HepG2 (cell line): ENCODE measurements at regions not wholly inside any gene's neighbourhood (a gene's known extent, or its start where the extent isn't known, plus 50 kb on each side); places are given as distances from the start of the nearest gene placed in this dataset.

Experiments used
- JDP2 ChIP-seq: sonication (generic); formaldehyde crosslinking; IDR thresholded peaks from 2 replicates; pipeline ENCODE4 v1.8.1; 2022; ENCODE audit warnings: missing genetic modification reagents, borderline replicate concordance
- MATR3 ChIP-seq: sonication (generic); formaldehyde crosslinking; IDR thresholded peaks from 2 replicates; pipeline ENCODE4 v1.4.0; 2020; ENCODE audit warnings: missing genetic modification reagents
- MIXL1 ChIP-seq: IDR thresholded peaks from 2 replicates; pipeline ENCODE4 v1.6.1; 2016
- MYC ChIP-seq: sonication (generic); formaldehyde crosslinking; IDR thresholded peaks from 2 replicates; pipeline ENCODE4 v1.9.0; 2021; ENCODE audit warnings: missing genetic modification reagents, borderline replicate concordance
- NFIC ChIP-seq: IDR thresholded peaks from 2 replicates; pipeline ENCODE4 v1.6.1; 2012; ENCODE audit warnings: mild to moderate bottlenecking, low read length, inconsistent platforms
- PHF21A ChIP-seq: sonication (generic); formaldehyde crosslinking; IDR thresholded peaks from 2 replicates; pipeline ENCODE4 v1.5.0; 2020; ENCODE audit warnings: mild to moderate bottlenecking, missing genetic modification reagents
- POLR2AphosphoS5 ChIP-seq: IDR thresholded peaks from 2 replicates; pipeline ENCODE4 v1.6.1; 2012; ENCODE audit warnings: low read depth, low read length
- RBM39 ChIP-seq: fragments of 200-400 bp; formaldehyde crosslinking; IDR thresholded peaks from one replicate; pipeline ENCODE4 v1.6.1; 2018; ENCODE audit warnings: antibody characterized with exemption, mild to moderate bottlenecking, low read depth, low read length; ENCODE audit not compliant: poor library complexity, severe bottlenecking
- SKIL ChIP-seq: sonication (generic); formaldehyde crosslinking; IDR thresholded peaks from 2 replicates; pipeline ENCODE4 v1.8.0; 2022; ENCODE audit warnings: missing genetic modification reagents, mild to moderate bottlenecking, moderate library complexity, borderline replicate concordance
- TAF1 ChIP-seq: sonication (generic); formaldehyde crosslinking; IDR thresholded peaks from 2 replicates; pipeline ENCODE4 v1.4.0; 2020; ENCODE audit warnings: missing genetic modification reagents
- YEATS4 ChIP-seq: sonication (generic); formaldehyde crosslinking; IDR thresholded peaks from 2 replicates; pipeline ENCODE4 v1.4.0; 2020; ENCODE audit warnings: missing genetic modification reagents, borderline replicate concordance
- ZMYM2 ChIP-seq: sonication (generic); formaldehyde crosslinking; IDR thresholded peaks from 2 replicates; pipeline ENCODE4 v1.8.0; 2022; ENCODE audit warnings: mild to moderate bottlenecking, missing genetic modification reagents
- ZNF292 ChIP-seq: sonication (generic); formaldehyde crosslinking; IDR thresholded peaks from 2 replicates; pipeline ENCODE4 v1.8.1; 2022; ENCODE audit warnings: mild to moderate bottlenecking, low read depth, missing genetic modification reagents, borderline replicate concordance
- ZNF501 ChIP-seq: sonication (generic); formaldehyde crosslinking; IDR thresholded peaks from 2 replicates; pipeline ENCODE4 v1.5.1; 2020; ENCODE audit warnings: mild to moderate bottlenecking, moderate library complexity, missing genetic modification reagents
- ZNF709 ChIP-seq: sonication (generic); formaldehyde crosslinking; IDR thresholded peaks from 2 replicates; pipeline ENCODE4 v1.5.0; 2020; ENCODE audit warnings: mild to moderate bottlenecking, missing genetic modification reagents
- ZNF737 ChIP-seq: sonication (generic); formaldehyde crosslinking; IDR thresholded peaks from 2 replicates; pipeline ENCODE4 v1.5.0; 2020; ENCODE audit warnings: missing genetic modification reagents, mild to moderate bottlenecking, borderline replicate concordance
- ZNF879 ChIP-seq: sonication (generic); formaldehyde crosslinking; IDR thresholded peaks from 2 replicates; pipeline ENCODE4 v1.8.1; 2023; ENCODE audit warnings: missing genetic modification reagents
- ZSCAN25 ChIP-seq: sonication (generic); formaldehyde crosslinking; IDR thresholded peaks from 2 replicates; pipeline ENCODE4 v1.8.0; 2022; ENCODE audit warnings: mild to moderate bottlenecking, missing genetic modification reagents
- TF ChIP-seq, protein P1 (sequence below): sonication (generic); formaldehyde crosslinking; IDR thresholded peaks from 2 replicates; pipeline ENCODE4 v1.5.0; 2020; ENCODE audit warnings: mild to moderate bottlenecking, missing genetic modification reagents, moderate library complexity
- TF ChIP-seq, protein P2 (sequence below): sonication (generic); formaldehyde crosslinking; IDR thresholded peaks from 2 replicates; pipeline ENCODE4 v1.4.0; 2020; ENCODE audit warnings: mild to moderate bottlenecking, missing genetic modification reagents
- TF ChIP-seq, protein P3 (sequence below): sonication (generic); formaldehyde crosslinking; IDR thresholded peaks from 2 replicates; pipeline ENCODE4 v1.9.0; 2022; ENCODE audit warnings: missing genetic modification reagents, mild to moderate bottlenecking, borderline replicate concordance

- TF ChIP-seq, protein P1, sequence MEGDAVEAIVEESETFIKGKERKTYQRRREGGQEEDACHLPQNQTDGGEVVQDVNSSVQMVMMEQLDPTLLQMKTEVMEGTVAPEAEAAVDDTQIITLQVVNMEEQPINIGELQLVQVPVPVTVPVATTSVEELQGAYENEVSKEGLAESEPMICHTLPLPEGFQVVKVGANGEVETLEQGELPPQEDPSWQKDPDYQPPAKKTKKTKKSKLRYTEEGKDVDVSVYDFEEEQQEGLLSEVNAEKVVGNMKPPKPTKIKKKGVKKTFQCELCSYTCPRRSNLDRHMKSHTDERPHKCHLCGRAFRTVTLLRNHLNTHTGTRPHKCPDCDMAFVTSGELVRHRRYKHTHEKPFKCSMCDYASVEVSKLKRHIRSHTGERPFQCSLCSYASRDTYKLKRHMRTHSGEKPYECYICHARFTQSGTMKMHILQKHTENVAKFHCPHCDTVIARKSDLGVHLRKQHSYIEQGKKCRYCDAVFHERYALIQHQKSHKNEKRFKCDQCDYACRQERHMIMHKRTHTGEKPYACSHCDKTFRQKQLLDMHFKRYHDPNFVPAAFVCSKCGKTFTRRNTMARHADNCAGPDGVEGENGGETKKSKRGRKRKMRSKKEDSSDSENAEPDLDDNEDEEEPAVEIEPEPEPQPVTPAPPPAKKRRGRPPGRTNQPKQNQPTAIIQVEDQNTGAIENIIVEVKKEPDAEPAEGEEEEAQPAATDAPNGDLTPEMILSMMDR (CRISPR knock-in tag): peak; percentile 46
- TF ChIP-seq RBM39 (no peak), MATR3 (CRISPR knock-in tag) (no peak), ZNF737 (CRISPR knock-in tag) (no peak), POLR2AphosphoS5 (peak; percentile 47; the same call in 1 of the 2 replicates), ZNF879 (CRISPR knock-in tag) (no peak), JDP2 (CRISPR knock-in tag) (no peak), MIXL1 (CRISPR knock-in tag) (no peak), ZNF292 (CRISPR knock-in tag) (no peak), SKIL (no peak), PHF21A (no peak), TAF1 (CRISPR knock-in tag) (no peak), ZSCAN25 (CRISPR knock-in tag) (no peak), NFIC (no peak), ZNF501 (CRISPR knock-in tag) (0 out of 2 replicates have a peak, but pooled peaks have one; percentile 16), ZNF709 (no peak), ZMYM2 (no peak), MYC (peak; percentile 9; the same call in 1 of the 2 replicates), YEATS4 (no peak)
- TF ChIP-seq, protein P2, sequence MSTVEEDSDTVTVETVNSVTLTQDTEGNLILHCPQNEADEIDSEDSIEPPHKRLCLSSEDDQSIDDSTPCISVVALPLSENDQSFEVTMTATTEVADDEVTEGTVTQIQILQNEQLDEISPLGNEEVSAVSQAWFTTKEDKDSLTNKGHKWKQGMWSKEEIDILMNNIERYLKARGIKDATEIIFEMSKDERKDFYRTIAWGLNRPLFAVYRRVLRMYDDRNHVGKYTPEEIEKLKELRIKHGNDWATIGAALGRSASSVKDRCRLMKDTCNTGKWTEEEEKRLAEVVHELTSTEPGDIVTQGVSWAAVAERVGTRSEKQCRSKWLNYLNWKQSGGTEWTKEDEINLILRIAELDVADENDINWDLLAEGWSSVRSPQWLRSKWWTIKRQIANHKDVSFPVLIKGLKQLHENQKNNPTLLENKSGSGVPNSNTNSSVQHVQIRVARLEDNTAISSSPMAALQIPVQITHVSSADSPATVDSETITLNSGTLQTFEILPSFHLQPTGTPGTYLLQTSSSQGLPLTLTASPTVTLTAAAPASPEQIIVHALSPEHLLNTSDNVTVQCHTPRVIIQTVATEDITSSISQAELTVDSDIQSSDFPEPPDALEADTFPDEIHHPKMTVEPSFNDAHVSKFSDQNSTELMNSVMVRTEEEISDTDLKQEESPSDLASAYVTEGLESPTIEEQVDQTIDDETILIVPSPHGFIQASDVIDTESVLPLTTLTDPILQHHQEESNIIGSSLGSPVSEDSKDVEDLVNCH (CRISPR knock-in tag): no peak
- TF ChIP-seq, protein P3, sequence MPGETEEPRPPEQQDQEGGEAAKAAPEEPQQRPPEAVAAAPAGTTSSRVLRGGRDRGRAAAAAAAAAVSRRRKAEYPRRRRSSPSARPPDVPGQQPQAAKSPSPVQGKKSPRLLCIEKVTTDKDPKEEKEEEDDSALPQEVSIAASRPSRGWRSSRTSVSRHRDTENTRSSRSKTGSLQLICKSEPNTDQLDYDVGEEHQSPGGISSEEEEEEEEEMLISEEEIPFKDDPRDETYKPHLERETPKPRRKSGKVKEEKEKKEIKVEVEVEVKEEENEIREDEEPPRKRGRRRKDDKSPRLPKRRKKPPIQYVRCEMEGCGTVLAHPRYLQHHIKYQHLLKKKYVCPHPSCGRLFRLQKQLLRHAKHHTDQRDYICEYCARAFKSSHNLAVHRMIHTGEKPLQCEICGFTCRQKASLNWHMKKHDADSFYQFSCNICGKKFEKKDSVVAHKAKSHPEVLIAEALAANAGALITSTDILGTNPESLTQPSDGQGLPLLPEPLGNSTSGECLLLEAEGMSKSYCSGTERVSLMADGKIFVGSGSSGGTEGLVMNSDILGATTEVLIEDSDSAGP (CRISPR knock-in tag): no peak
Observed at GRCh38 chr3:125916376-125916978, 52.5 kb upstream of the ROPN1B start (continued).
